Mesenchymal stem cell (in vitro differentiated cells and primary cell): ENCODE measurements at regions not wholly inside any gene's neighbourhood (a gene's known extent, or its start where the extent isn't known, plus 50 kb on each side); places are given as distances from the start of the nearest gene placed in this dataset.

Source experiments
- DNase-seq: peaks from one replicate; pipeline ENCODE4 v3.0.0-alpha.2; 2013
- H2AFZ ChIP-seq: one replicate; pipeline ENCODE4 v1.6.1; 2013; ENCODE audit warnings: low read depth, mild to moderate bottlenecking, control low read depth, inconsistent platforms, low read length, moderate library complexity
- H2AK5ac ChIP-seq: 2 replicates; pipeline ENCODE4 v1.6.1; 2013; ENCODE audit warnings: low read length, moderate library complexity, mild to moderate bottlenecking, inconsistent platforms; ENCODE audit not compliant: severe bottlenecking
- H2BK120ac ChIP-seq: one replicate; pipeline ENCODE4 v1.6.1; 2013; ENCODE audit warnings: low read depth, mild to moderate bottlenecking, inconsistent platforms, low read length, moderate library complexity
- H2BK12ac ChIP-seq, 2 experiments: one replicate each; pipeline ENCODE4 v1.6.1; 2013; ENCODE audit warnings: inconsistent platforms in 2 of 2, low read length in 2 of 2, mild to moderate bottlenecking in 2 of 2, moderate library complexity in 2 of 2, control low read depth in 1 of 2
- H2BK15ac ChIP-seq: one replicate; pipeline ENCODE4 v1.6.1; 2013; ENCODE audit warnings: mild to moderate bottlenecking, low read depth, inconsistent platforms; ENCODE audit not compliant: poor library complexity, severe bottlenecking
- H2BK5ac ChIP-seq: 2 replicates; pipeline ENCODE4 v1.6.1; 2013; ENCODE audit warnings: low read depth, mild to moderate bottlenecking, low read length, control low read depth, inconsistent platforms; ENCODE audit not compliant: poor library complexity, severe bottlenecking
- H3K14ac ChIP-seq, 2 experiments: one replicate each; pipeline ENCODE4 v1.6.1; 2013; ENCODE audit warnings: inconsistent platforms in 2 of 2, low read length in 2 of 2, control low read depth in 1 of 2, mild to moderate bottlenecking in 1 of 2, moderate library complexity in 1 of 2
- H3K18ac ChIP-seq, 2 experiments: one replicate each; pipeline ENCODE4 v1.6.1; 2013; ENCODE audit warnings: inconsistent platforms in 2 of 2, low read length in 2 of 2, control low read depth in 1 of 2, low read depth in 1 of 2, mild to moderate bottlenecking in 1 of 2
- H3K23ac ChIP-seq, 2 experiments: one replicate each; pipeline ENCODE4 v1.6.1; 2013; ENCODE audit warnings: inconsistent platforms in 2 of 2, low read length in 2 of 2, mild to moderate bottlenecking in 2 of 2, moderate library complexity in 2 of 2, control low read depth in 1 of 2
- H3K27ac ChIP-seq: 2 replicates; pipeline ENCODE4 v1.5.1; 2013; ENCODE audit warnings: mild to moderate bottlenecking, moderate library complexity, low read length, control low read depth, inconsistent platforms; ENCODE audit not compliant: poor library complexity, severe bottlenecking
- H3K27me3 ChIP-seq, 2 experiments: 2 replicates each; pipeline versions ENCODE4 v1.6.1 to v1.7.0; 2013; ENCODE audit warnings: low read length in 2 of 2, mild to moderate bottlenecking in 2 of 2, moderate library complexity in 2 of 2, control low read depth in 1 of 2, inconsistent platforms in 1 of 2; ENCODE audit not compliant: control insufficient read depth in 1 of 2, insufficient read depth in 1 of 2
- H3K36me3 ChIP-seq, 2 experiments: 2 replicates each; pipeline versions ENCODE4 v1.6.1 to v1.7.0; 2013; ENCODE audit warnings: low read length in 2 of 2, control low read depth in 1 of 2, inconsistent platforms in 1 of 2, low read depth in 1 of 2, mild to moderate bottlenecking in 1 of 2; ENCODE audit not compliant: insufficient read depth in 2 of 2, control insufficient read depth in 1 of 2
- H3K4ac ChIP-seq, 2 experiments: one replicate each; pipeline ENCODE4 v1.6.1; 2013; ENCODE audit warnings: inconsistent platforms in 2 of 2, low read length in 2 of 2, mild to moderate bottlenecking in 2 of 2, moderate library complexity in 2 of 2, control low read depth in 1 of 2, low read depth in 1 of 2
- H3K4me1 ChIP-seq: 2 replicates; pipeline ENCODE4 v1.6.1; 2013; ENCODE audit warnings: low read depth, low read length, control low read depth; ENCODE audit not compliant: control insufficient read depth, insufficient read depth
- H3K4me2 ChIP-seq: 2 replicates; pipeline ENCODE4 v1.6.1; 2013; ENCODE audit warnings: low read length, mild to moderate bottlenecking, inconsistent platforms; ENCODE audit not compliant: poor library complexity, severe bottlenecking
- H3K4me3 ChIP-seq, 2 experiments: 2 replicates each; pipeline versions ENCODE4 v1.5.1 to v1.7.0; 2013; ENCODE audit warnings: low read length in 2 of 2, mild to moderate bottlenecking in 2 of 2, control low read depth in 1 of 2, low read depth in 1 of 2; ENCODE audit not compliant: insufficient read depth in 1 of 2
- H3K79me1 ChIP-seq: replicated peaks from 2 replicates; pipeline ENCODE4 v1.6.1; 2013; ENCODE audit warnings: mild to moderate bottlenecking, control low read depth, low read length, inconsistent platforms; ENCODE audit not compliant: poor library complexity, severe bottlenecking
- H3K9ac ChIP-seq: 2 replicates; pipeline ENCODE4 v1.7.0; 2013; ENCODE audit warnings: mild to moderate bottlenecking, low read length, moderate library complexity
- H3K9me3 ChIP-seq: 2 replicates; pipeline ENCODE4 v1.7.0; 2013; ENCODE audit warnings: mild to moderate bottlenecking, low read length; ENCODE audit not compliant: control insufficient read depth
- H4K8ac ChIP-seq: one replicate; pipeline ENCODE4 v1.6.1; 2013; ENCODE audit warnings: inconsistent platforms, mild to moderate bottlenecking, low read length, moderate library complexity
- H4K91ac ChIP-seq: one replicate; pipeline ENCODE4 v1.6.1; 2013; ENCODE audit warnings: mild to moderate bottlenecking, low read length, inconsistent platforms
- WGBS: methylation state at CpG from one replicate; pipeline ENCODE4 v1.1.7; 2013; ENCODE audit warnings: mixed read lengths; 5-methylcytosine and 5-hydroxymethylcytosine counted together

DNA sequence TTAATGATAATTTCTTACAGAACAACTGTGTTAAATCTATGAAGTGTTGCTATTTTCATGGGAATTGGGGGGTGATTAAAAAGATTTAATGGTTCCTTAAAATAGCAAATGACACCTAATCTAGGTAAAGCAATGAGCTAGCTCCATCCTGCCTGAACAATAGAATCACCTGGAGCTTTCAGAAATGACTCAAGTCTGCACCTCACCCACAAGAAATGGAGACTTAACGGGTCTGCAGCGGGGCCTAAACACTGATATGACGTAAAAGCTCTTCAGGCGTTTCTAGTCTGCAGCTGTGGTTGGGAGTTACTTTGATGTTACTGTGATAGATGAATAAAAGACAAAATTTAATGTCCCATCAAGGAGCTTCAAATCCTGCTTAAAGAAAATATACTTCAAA is 328.2 kb downstream of the RND3 start:
- no CpG with 5 or more reads among the region's 4 CpGs for WGBS
- H4K8ac ChIP-seq, result no peak overlapping the region

DNA sequence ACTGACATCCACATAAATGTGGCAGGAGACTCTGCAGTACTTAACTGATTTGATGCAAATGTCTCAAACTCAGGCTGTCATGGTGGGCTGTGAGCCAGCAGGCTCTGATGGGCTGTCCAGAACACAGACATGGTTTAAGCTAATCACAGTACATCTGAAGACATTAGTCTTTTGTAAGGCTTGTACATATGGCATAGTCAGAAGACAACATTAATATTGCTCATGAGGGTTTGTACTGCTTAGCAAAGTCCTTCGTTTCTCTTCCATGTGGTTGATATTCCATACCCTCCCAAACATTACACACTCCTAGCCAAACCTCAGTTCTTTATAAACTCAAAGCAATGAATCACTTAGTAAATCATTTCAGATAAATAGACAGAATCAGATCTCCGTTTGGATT is 330.6 kb downstream of the RND3 start:
- no peak overlapping the region for H2AK5ac ChIP-seq
- no peak overlapping the region for H2BK12ac ChIP-seq
- no peak overlapping the region for H3K9ac ChIP-seq
- H3K36me3 ChIP-seq, result no peaks in the 10 kb centered on the region
- H2AFZ ChIP-seq, result no peak overlapping the region
- no peak overlapping the region for H4K91ac ChIP-seq
- no peak overlapping the region for H3K18ac ChIP-seq
- H3K14ac ChIP-seq, result no peak overlapping the region
- 77% methylated on average over 2 of the region's 2 CpGs for WGBS
- no peak overlapping the region for H2BK15ac ChIP-seq
- no peaks in the 10 kb centered on the region for H3K9me3 ChIP-seq
- H4K8ac ChIP-seq, result no peak overlapping the region
- H3K79me1 ChIP-seq, result no peaks in the 10 kb centered on the region
- peaks cover 2% of the 10 kb centered on the region for H3K4me1 ChIP-seq
- H3K4me2 ChIP-seq, result no peak overlapping the region
- no peak overlapping the region for H2BK5ac ChIP-seq
- no peak overlapping the region for H3K4me3 ChIP-seq
- no peaks in the 10 kb centered on the region for H3K27me3 ChIP-seq
- no peak overlapping the region for H3K23ac ChIP-seq
- no peak for DNase-seq
- H2BK120ac ChIP-seq, result no peak overlapping the region
- no peak overlapping the region for H3K4ac ChIP-seq
- no peak overlapping the region for H3K27ac ChIP-seq

More for the DNA sequence above, 328.2 kb downstream of the RND3 start:
- Histone ChIP-seq H3K27me3 (no peaks in the 10 kb centered on the region), H3K9me3 (no peaks in the 10 kb centered on the region), H3K14ac (no peak overlapping the region), H3K27ac (no peak overlapping the region), H3K4ac (no peak overlapping the region), H2AFZ (no peak overlapping the region), H3K36me3 (no peaks in the 10 kb centered on the region), H3K18ac (no peak overlapping the region), H3K79me1 (no peaks in the 10 kb centered on the region), H2BK5ac (no peak overlapping the region), H2BK15ac (no peak overlapping the region), H2AK5ac (no peak overlapping the region), H3K4me3 (no peak overlapping the region), H2BK120ac (no peak overlapping the region), H3K9ac (no peak overlapping the region), H3K4me2 (no peak overlapping the region), H2BK12ac (no peak overlapping the region), H3K23ac (no peak overlapping the region), H4K91ac (no peak overlapping the region), H3K4me1 (peaks cover 2% of the 10 kb centered on the region)
- no peak for DNase-seq

DNA sequence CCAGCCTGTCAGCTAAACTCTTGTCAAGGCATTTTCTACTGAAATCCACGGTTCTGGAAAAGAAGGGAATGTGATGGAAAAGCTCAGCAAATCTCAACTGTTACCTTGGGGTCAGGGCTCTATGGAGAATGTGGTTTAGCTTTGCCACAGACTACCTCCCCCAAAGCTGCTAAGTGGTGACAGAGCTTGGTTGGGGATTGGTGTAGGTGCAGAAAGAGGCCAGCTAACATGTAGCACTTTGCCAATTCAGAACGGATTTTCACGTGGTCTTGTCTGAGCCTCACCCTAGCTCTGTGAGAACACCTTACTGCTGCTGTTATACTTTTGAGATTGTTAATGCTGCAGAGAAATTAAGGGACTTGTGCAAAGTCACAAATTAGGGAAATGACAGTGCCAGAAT is 331.1 kb downstream of the RND3 start:
- WGBS, result 90% methylated on average over 3 of the region's 3 CpGs
- H2AFZ ChIP-seq, result no peak overlapping the region
- H3K18ac ChIP-seq, result peak overlapping the region in 1 of 2 experiments; percentile 38
- no peak overlapping the region for H3K14ac ChIP-seq
- no peak overlapping the region for H3K9ac ChIP-seq
- no peaks in the 10 kb centered on the region for H3K27me3 ChIP-seq
- H3K27ac ChIP-seq, result no peak overlapping the region
- H3K4me3 ChIP-seq, result no peak overlapping the region
- no peaks in the 10 kb centered on the region for H3K9me3 ChIP-seq
- H2BK120ac ChIP-seq, result no peak overlapping the region
- H4K91ac ChIP-seq, result no peak overlapping the region
- H2BK12ac ChIP-seq, result no peak overlapping the region
- no peak overlapping the region for H4K8ac ChIP-seq
- no peaks in the 10 kb centered on the region for H3K79me1 ChIP-seq
- DNase-seq, result no peak
- H3K4ac ChIP-seq, result no peak overlapping the region
- no peak overlapping the region for H2AK5ac ChIP-seq
- no peak overlapping the region for H2BK5ac ChIP-seq
- H3K36me3 ChIP-seq, result no peaks in the 10 kb centered on the region
- H3K4me1 ChIP-seq, result peaks cover 2% of the 10 kb centered on the region
- no peak overlapping the region for H2BK15ac ChIP-seq
- no peak overlapping the region for H3K23ac ChIP-seq
- no peak overlapping the region for H3K4me2 ChIP-seq

DNA sequence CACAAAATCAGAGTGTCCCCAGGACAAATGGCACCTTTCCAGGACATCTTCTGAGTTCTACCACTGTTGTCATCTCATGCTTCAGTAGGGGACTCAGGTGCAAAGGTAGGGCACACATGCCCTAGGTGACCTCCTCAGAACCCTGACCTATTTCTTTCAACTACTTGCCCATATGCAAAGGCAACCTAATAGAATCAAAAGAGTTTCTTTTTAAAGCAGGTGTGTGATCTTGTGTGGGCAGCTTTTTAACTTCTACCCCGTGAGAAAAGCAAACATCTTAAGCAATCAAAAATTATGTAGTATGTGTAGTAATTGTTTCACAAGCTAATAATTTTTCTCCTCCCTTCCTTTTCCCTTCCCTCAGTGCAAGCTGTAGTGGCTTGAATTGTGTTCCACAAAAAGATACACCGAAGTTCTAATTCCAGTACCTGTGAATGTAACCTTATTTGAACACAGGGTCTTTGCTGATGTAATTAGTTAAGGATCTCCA is 333.1 kb downstream of the RND3 start:
- Histone ChIP-seq H3K18ac (no peak overlapping the region), H4K91ac (no peak overlapping the region), H2AK5ac (no peak overlapping the region), H3K4ac (no peak overlapping the region), H3K79me1 (no peaks in the 10 kb centered on the region), H3K36me3 (no peaks in the 10 kb centered on the region), H3K4me2 (no peak overlapping the region), H3K27me3 (no peaks in the 10 kb centered on the region), H3K4me1 (peaks cover 2% of the 10 kb centered on the region), H2BK15ac (no peak overlapping the region), H3K9ac (no peak overlapping the region), H3K9me3 (no peaks in the 10 kb centered on the region), H2BK5ac (no peak overlapping the region), H3K14ac (no peak overlapping the region), H2AFZ (no peak overlapping the region), H2BK120ac (no peak overlapping the region), H3K23ac (no peak overlapping the region), H2BK12ac (no peak overlapping the region), H3K27ac (no peak overlapping the region), H3K4me3 (no peak overlapping the region), H4K8ac (no peak overlapping the region)
- WGBS, result 100% methylated on average over 1 of the region's 2 CpGs
- DNase-seq, result no peak
